ENCODE measurements at regions not wholly inside any gene's neighbourhood (a gene's known extent, or its start where the extent isn't known, plus 50 kb on each side); places are given as distances from the start of the nearest gene placed in this dataset.

GRCh38 chr3:154977666-154978065, 102.5 kb upstream of the MME start:
- in situ Hi-C loops (cut with HindIII; ENCODE audit: low sequenced_read_pairs), result no loop called here
- no peak for DNase-seq (ENCODE audit: low spot score)

GRCh38 chr3:154976072-154976983, 103.8 kb upstream of the MME start:
- DNase-seq (ENCODE audit: low spot score), result no peak
- in situ Hi-C loops (cut with HindIII; ENCODE audit: low sequenced_read_pairs), result no loop called here

- in situ Hi-C loops (cut with HindIII; ENCODE audit: low sequenced_read_pairs), result no loop called here
- DNase-seq (ENCODE audit: low spot score), result no peak
Observed at GRCh38 chr3:154973851-154974250, 106.3 kb upstream of the MME start.

DNA sequence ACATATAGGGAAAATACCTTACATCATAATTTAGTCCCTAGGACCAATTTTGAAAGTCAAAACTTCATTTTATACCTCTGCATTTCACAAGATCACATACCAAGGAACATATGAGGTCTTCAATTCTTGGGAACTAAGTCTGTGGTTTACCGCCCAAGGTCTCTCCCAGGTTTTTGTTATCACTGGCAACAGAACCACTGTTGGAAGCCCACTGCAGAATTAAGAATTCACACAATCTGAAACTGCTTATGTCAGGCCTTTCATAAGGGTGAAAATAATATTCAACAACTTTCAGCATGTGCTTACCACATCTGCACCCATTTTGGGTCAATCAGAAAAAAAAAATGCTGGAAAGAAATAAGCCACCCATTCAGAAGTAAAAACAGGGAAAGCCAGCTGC, 107.2 kb upstream of the MME start:
- in situ Hi-C loops (cut with HindIII; ENCODE audit: low sequenced_read_pairs), result no loop called here
- no peak for DNase-seq (ENCODE audit: low spot score)

DNA sequence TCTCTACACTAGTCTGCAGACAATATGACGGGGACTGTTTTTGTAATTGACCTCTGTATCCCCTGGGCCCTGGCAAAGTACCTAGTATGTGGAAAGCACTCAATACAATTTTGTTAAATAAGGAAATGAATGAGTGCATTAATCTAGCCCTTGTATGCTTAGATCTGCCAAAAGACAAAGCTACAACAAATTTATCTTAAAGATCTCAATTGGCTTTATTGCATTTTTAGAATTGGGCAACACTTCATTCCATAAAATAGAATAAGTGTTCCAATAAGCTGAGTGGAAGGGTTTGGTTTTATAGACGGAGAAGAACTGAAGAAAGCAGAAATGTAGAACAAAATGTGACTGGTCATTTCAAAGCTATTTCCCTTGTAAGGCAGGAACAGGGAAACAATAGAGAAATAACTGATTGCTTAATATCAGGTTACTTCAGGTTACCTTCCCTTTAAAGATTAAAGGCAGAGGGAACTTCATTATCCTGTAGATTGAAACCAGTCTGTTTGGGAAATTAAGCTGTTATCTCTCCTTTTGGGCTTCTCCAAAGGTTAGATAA, 108.3 kb upstream of the MME start:
- DNase-seq (ENCODE audit: low spot score), result no peak
- in situ Hi-C loops (cut with HindIII; ENCODE audit: low sequenced_read_pairs), result no loop called here

DNA sequence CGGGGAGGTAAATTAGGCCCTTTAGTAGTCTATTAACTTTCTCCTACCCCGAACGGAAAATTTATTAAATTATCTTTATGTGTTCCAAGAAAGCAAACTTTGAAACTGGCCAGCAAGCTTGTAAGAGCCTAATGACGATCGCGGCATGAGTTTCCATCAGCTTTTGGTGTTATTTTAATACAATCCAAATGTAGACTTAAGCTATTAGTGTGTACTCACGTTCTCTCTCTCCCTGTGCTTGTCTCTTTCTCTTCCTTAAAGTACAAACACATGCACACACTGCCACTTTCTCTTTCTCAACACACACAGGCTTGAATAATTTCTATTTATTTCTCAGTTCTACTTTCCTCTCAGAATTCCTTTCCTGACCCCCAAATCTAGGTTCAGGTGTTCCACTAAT, 108.8 kb upstream of the MME start:
- no peak for DNase-seq (ENCODE audit: low spot score)
- in situ Hi-C loops (cut with HindIII; ENCODE audit: low sequenced_read_pairs), result no loop called here

DNA sequence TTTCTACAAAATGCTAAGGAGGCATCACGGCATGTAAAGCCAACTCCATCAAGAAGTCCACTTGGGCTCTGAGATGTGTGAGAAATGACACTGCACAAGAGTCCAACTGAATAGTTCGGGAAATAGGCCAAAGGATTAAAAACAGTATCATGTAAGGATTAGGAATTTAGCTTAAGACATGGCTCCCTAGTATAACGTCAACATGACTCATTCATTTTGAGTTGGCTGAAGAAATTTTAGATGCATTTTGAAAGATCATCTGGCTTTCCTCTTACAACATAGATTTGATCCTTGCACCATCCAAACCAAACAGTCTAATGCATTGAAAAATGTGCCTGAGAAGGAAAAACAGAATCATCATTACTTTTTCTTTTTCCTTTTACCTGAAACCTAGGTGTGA, 109.3 kb upstream of the MME start:
- DNase-seq (ENCODE audit: low spot score), result no peak
- in situ Hi-C loops (cut with HindIII; ENCODE audit: low sequenced_read_pairs), result no loop called here

DNA sequence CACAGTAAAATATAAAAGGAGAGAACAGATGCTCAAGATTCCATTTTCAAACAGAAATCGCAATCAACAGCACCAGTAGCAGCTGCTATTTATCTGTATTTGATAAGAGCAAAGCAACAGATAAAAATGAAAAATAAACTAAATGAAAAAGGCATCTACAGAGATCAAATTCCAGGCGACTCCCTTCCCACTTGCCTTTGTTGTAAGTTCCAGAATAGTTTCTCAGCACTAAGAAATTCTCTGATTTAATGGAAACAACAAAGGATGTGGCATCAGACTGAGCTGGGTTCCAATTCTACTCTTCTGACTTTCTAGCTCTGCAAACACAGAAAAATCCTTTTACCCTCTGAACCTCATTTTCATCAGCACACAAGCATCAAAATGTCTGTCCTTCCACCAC, 110.8 kb upstream of the MME start:
- no peak for DNase-seq (ENCODE audit: low spot score)
- in situ Hi-C loops (cut with HindIII; ENCODE audit: low sequenced_read_pairs), result no loop called here

DNA sequence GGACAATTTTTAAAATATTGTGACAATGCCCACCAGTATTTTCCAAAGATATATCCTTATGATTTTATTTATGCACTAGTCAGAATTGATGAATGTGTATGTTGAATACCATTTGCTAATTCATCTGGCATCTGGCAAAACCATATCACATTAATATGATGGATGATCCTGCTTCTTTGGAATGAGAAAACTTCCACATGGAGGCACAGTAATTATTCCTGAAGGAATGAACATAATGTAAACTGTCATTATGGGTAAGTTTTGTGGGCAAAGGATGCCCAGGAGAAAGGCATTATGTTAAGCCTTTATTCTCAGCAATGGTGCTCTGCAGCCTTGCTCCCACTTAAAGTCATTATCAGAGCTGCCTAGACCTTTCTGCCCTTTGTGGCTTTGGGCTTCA, 113.0 kb upstream of the MME start:
- in situ Hi-C loops (cut with HindIII; ENCODE audit: low sequenced_read_pairs), result no loop called here
- DNase-seq (ENCODE audit: low spot score), result no peak

- no peak for DNase-seq (ENCODE audit: low spot score)
- in situ Hi-C loops (cut with HindIII; ENCODE audit: low sequenced_read_pairs), result no loop called here
Observed at GRCh38 chr3:154956815-154957214, 123.3 kb upstream of the MME start.

DNA sequence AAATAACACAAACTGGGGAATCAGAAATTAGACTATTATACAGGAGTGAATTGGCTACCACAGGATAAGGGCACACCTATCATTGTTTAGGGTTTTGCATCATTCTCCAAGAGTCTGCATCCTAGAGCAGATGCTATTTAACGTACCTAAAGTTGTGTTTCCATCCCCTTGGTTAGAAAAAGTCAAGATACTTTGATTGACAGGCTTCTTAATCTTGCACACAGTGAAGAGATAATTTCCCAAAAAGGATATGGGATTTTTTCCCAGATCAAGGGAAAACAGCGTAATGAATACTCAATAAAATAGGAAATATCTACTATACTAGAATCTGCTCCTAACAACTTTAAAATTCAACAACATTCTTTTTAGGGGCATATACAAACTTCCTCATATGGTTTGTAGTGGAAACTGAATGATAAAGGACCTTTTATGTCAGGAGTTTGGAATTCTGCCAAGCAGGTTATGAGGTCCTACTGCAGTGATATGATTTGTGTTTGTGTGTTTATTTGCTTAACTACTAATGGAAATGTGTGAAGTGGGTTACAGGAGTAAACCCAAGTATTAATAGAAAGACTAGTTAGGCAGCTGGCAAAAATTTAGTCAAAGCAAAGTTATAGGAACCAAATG, 124.1 kb upstream of the MME start:
- no peak for DNase-seq (ENCODE audit: low spot score)
- in situ Hi-C loops (cut with HindIII; ENCODE audit: low sequenced_read_pairs), result no loop called here

- in situ Hi-C loops (cut with HindIII; ENCODE audit: low sequenced_read_pairs), result no loop called here
- peak; percentile 22 for DNase-seq (ENCODE audit: low spot score)
Observed at GRCh38 chr3:154954757-154955156, 125.4 kb upstream of the MME start.

DNA sequence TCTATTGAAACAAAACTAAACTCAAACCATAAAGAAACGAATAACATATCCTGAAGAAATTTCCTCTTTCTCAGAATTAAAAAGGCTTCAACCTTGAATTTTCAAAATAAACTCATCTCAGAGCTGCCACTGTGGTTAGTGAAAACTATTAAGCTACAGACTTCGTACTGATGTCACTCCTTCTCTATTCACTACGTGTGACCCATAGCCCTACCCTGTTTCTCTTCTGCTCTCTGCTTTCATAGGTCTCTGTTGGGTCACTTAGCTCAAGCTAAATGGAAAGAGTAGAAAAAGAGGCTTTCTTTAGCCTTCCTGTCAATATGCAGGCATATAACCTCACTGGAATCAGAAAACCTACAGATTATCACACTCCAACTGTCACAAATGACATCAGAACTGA, 126.6 kb upstream of the MME start:
- in situ Hi-C loops (cut with HindIII; ENCODE audit: low sequenced_read_pairs), result no loop called here
- DNase-seq (ENCODE audit: low spot score), result no peak

GRCh38 chr3:154952553-154952952, 127.6 kb upstream of the MME start:
- in situ Hi-C loops (cut with HindIII; ENCODE audit: low sequenced_read_pairs), result no loop called here
- DNase-seq (ENCODE audit: low spot score), result no peak

GRCh38 chr3:154943981-154944380, 136.1 kb upstream of the MME start:
- in situ Hi-C loops (cut with HindIII; ENCODE audit: low sequenced_read_pairs), result no loop called here
- DNase-seq (ENCODE audit: low spot score), result no peak

GRCh38 chr3:154942827-154943226, 137.3 kb upstream of the MME start:
- in situ Hi-C loops (cut with HindIII; ENCODE audit: low sequenced_read_pairs), result no loop called here

DNA sequence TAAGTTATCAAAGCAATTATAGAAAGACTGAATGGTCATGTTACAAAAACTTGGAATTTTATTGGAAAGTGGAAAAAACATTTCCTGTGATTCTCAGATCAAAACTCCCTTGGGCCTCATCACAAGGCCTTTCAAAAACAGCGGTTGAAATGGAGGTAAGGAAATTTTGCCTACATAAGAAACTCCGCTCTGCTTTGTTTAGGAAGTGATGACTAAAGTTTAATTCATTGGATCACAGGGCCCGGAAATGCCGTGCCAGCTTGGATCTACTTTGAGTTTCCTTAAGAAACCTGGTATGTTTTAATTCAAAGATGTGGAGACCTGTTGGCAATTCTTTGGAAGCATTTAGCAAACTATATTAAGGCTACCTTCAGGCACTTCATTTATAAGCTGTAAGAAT, 143.9 kb upstream of the MME start:
- in situ Hi-C loops (cut with HindIII; ENCODE audit: low sequenced_read_pairs), result no loop called here
- no peak for DNase-seq (ENCODE audit: low spot score)

More at GRCh38 chr3:154942827-154943226, 137.3 kb upstream of the MME start:
- DNase-seq (ENCODE audit: low spot score), result no peak

DNA sequence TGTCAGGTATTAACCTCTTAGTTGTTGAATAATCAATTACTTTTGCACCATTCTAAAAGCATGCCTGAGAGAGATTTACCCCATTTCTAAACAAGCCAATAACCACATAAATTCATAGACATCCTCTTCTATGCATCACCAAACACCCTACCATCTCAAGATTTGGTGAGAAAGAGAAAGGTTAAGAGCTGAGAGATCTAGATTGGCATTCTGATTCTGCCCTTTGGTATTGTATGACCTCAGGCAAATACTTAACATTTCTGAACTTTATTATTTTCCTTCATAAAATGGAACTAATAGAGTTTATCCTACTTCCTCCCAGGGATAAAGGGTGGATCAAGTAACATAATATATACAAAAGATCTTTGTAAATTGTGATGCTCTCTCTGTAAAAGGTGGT, 146.5 kb upstream of the MME start:
- no peak for DNase-seq (ENCODE audit: low spot score)
- in situ Hi-C loops (cut with HindIII; ENCODE audit: low sequenced_read_pairs), result no loop called here

GRCh38 chr3:154932633-154933032, 147.5 kb upstream of the MME start:
- in situ Hi-C loops (cut with HindIII; ENCODE audit: low sequenced_read_pairs), result no loop called here
- no peak for DNase-seq (ENCODE audit: low spot score)

DNA sequence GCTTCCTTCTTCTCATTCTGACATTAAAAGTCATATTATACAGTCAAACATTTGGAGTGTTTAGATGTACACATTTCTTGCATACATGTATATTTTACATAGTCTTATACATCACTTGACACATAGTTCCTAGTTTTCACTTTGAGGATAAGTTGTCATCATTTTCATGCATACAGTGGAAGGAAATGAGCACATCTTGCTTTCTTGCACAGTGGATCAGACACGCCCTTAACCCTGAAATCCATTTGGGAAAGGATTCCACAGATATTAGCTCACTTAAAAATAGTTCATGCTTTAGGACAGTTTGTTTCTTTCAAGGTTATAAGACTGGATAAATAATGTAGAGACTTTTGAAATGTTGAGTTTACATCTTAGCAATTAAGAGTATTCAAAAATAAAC, 148.6 kb upstream of the MME start:
- in situ Hi-C loops (cut with HindIII; ENCODE audit: low sequenced_read_pairs), result no loop called here
- DNase-seq (ENCODE audit: low spot score), result no peak

GRCh38 chr3:154926721-154927120, 153.4 kb upstream of the MME start:
- in situ Hi-C loops (cut with HindIII; ENCODE audit: low sequenced_read_pairs), result no loop called here
- DNase-seq (ENCODE audit: low spot score), result no peak

All from G401 (cell line).